Karpas-422 (cell line): ENCODE measurements at regions not wholly inside any gene's neighbourhood (a gene's known extent, or its start where the extent isn't known, plus 50 kb on each side); places are given as distances from the start of the nearest gene placed in this dataset.

Source experiments
- DNase-seq: peaks from one replicate; pipeline ENCODE4 v3.0.0-alpha.2; 2015
- H2AFZ ChIP-seq: fragments of 200-600 bp; sonication (generic); 2 replicates; pipeline ENCODE4 v1.6.1; 2014; ENCODE audit warnings: antibody characterized with exemption, low read length, mixed read lengths
- H3K27ac ChIP-seq: fragments of 200-600 bp; sonication (generic); 2 replicates; pipeline ENCODE4 v1.5.1; 2014; ENCODE audit warnings: mild to moderate bottlenecking, low read length, moderate library complexity
- H3K27me3 ChIP-seq: fragments of 200-600 bp; sonication (generic); 2 replicates; pipeline ENCODE4 v1.6.1; 2014; ENCODE audit warnings: low read length, mixed read lengths
- H3K36me3 ChIP-seq: fragments of 200-600 bp; sonication (generic); 2 replicates; pipeline ENCODE4 v1.6.1; 2014; ENCODE audit warnings: low read length, mixed read lengths; ENCODE audit not compliant: insufficient read depth
- H3K4me1 ChIP-seq: fragments of 200-600 bp; sonication (generic); 2 replicates; pipeline ENCODE4 v1.6.1; 2014; ENCODE audit warnings: mild to moderate bottlenecking, low read length, mixed read lengths
- H3K4me2 ChIP-seq: fragments of 200-600 bp; sonication (generic); 2 replicates; pipeline ENCODE4 v1.6.1; 2014; ENCODE audit warnings: low read length, low read depth, mild to moderate bottlenecking; ENCODE audit not compliant: poor library complexity, severe bottlenecking
- H3K4me3 ChIP-seq: fragments of 200-600 bp; sonication (generic); 2 replicates; pipeline ENCODE4 v1.5.1; 2014; ENCODE audit warnings: mild to moderate bottlenecking, antibody characterized with exemption, low read length, mixed read lengths
- H3K79me2 ChIP-seq: fragments of 200-600 bp; sonication (generic); 2 replicates; pipeline ENCODE4 v1.6.1; 2014; ENCODE audit warnings: mild to moderate bottlenecking, low read length, mixed read lengths
- H3K9ac ChIP-seq: fragments of 200-600 bp; sonication (generic); 2 replicates; pipeline ENCODE4 v1.6.0; 2014; ENCODE audit warnings: low read length
- H3K9me2 ChIP-seq: fragments of 200-600 bp; sonication (generic), shearing (Covaris generic); replicated peaks from 2 replicates; pipeline ENCODE4 v1.6.0; 2014; ENCODE audit warnings: mild to moderate bottlenecking, low read length, moderate library complexity; ENCODE audit not compliant: insufficient read depth
- H3K9me3 ChIP-seq: fragments of 300-700, 200-600 bp; sonication (generic); 2 replicates; pipeline ENCODE4 v1.6.1; 2014; ENCODE audit warnings: low read length, mixed read lengths
- H4K20me1 ChIP-seq: fragments of 200-600 bp; sonication (generic); 2 replicates; pipeline ENCODE4 v1.6.1; 2014; ENCODE audit warnings: mild to moderate bottlenecking, antibody characterized with exemption, low read length, low read depth; ENCODE audit not compliant: insufficient read depth

GRCh38 chr12:66035288-66035966 is 95.1 kb downstream of the LLPH start:
- Histone ChIP-seq H3K79me2 (no peaks in the 10 kb centered on the region), H3K27me3 (no peaks in the 10 kb centered on the region), H3K4me1 (no peaks in the 10 kb centered on the region), H3K9me3 (no peaks in the 10 kb centered on the region), H3K9ac (no peak overlapping the region), H2AFZ (no peak overlapping the region), H3K27ac (no peak overlapping the region), H3K4me2 (no peak overlapping the region), H3K9me2 (no peaks in the 10 kb centered on the region), H3K4me3 (no peak overlapping the region), H4K20me1 (no peaks in the 10 kb centered on the region), H3K36me3 (no peaks in the 10 kb centered on the region)
- DNase-seq = peak; percentile 80

GRCh38 chr12:66033151-66033550 is 97.4 kb downstream of the LLPH start:
- H3K4me2 ChIP-seq = no peak overlapping the region
- no peaks in the 10 kb centered on the region for H4K20me1 ChIP-seq
- no peak overlapping the region for H3K27ac ChIP-seq
- H3K4me1 ChIP-seq = no peaks in the 10 kb centered on the region
- no peak for DNase-seq
- no peaks in the 10 kb centered on the region for H3K9me2 ChIP-seq
- H3K4me3 ChIP-seq = no peak overlapping the region
- H3K27me3 ChIP-seq = no peaks in the 10 kb centered on the region
- H3K36me3 ChIP-seq = no peaks in the 10 kb centered on the region
- no peaks in the 10 kb centered on the region for H3K9me3 ChIP-seq
- H3K79me2 ChIP-seq = no peaks in the 10 kb centered on the region
- H3K9ac ChIP-seq = no peak overlapping the region
- H2AFZ ChIP-seq = no peak overlapping the region

DNA sequence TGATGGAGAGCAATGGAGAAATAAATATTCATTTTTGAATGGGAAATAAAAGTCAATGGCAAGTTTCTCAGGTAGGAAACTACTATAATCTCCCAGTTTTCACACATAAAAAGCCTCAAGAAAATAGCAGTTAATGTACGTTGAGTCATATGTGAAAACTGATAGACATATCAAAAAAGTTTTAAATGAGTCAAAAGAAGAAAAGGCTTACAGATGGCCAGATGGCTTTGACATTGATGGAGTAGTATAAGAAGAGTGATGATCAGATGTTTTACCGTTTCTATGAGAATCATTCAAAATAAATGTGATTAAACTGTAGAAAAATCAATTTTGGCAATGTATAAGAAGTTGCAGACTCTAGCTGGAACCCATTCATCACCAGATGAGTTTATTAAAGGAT is 97.8 kb downstream of the LLPH start:
- no peak overlapping the region for H3K4me3 ChIP-seq
- no peak overlapping the region for H2AFZ ChIP-seq
- no peaks in the 10 kb centered on the region for H3K9me3 ChIP-seq
- no peak overlapping the region for H3K9ac ChIP-seq
- H3K9me2 ChIP-seq = no peaks in the 10 kb centered on the region
- H3K27me3 ChIP-seq = no peaks in the 10 kb centered on the region
- H3K36me3 ChIP-seq = no peaks in the 10 kb centered on the region
- no peaks in the 10 kb centered on the region for H4K20me1 ChIP-seq
- no peak overlapping the region for H3K27ac ChIP-seq
- no peak overlapping the region for H3K4me2 ChIP-seq
- no peaks in the 10 kb centered on the region for H3K4me1 ChIP-seq
- no peaks in the 10 kb centered on the region for H3K79me2 ChIP-seq
- no peak for DNase-seq

GRCh38 chr12:66030217-66030781 is 100.3 kb downstream of the LLPH start:
- H2AFZ ChIP-seq = no peak overlapping the region
- no peaks in the 10 kb centered on the region for H3K36me3 ChIP-seq
- no peaks in the 10 kb centered on the region for H3K4me1 ChIP-seq
- no peak overlapping the region for H3K9ac ChIP-seq
- H3K9me3 ChIP-seq = no peaks in the 10 kb centered on the region
- H3K27me3 ChIP-seq = no peaks in the 10 kb centered on the region
- H4K20me1 ChIP-seq = no peaks in the 10 kb centered on the region
- H3K4me2 ChIP-seq = no peak overlapping the region
- H3K27ac ChIP-seq = no peak overlapping the region
- no peaks in the 10 kb centered on the region for H3K79me2 ChIP-seq
- no peak for DNase-seq
- no peaks in the 10 kb centered on the region for H3K9me2 ChIP-seq
- no peak overlapping the region for H3K4me3 ChIP-seq

DNA sequence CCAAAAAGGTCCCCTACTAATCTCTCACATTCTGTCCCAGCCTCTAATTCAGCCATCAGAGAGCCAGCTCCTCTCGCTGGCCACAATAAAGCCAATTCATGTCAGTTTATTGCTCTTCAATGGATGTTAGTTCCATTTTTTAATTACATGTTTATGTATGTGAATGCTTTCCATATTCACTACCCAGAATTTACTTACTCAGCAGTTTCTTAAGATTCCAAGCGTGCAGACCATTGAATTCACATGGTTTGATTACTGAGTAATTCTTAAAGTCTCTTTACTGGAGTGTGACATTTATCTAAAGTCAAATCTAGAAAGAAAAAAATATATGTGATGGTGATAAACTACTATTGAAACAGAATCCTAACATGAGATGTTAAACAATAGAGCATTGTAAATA is 102.2 kb downstream of the LLPH start:
- Histone ChIP-seq H3K4me3 (no peak overlapping the region), H3K4me1 (no peaks in the 10 kb centered on the region), H3K36me3 (no peaks in the 10 kb centered on the region), H4K20me1 (no peaks in the 10 kb centered on the region), H3K27ac (no peak overlapping the region), H3K79me2 (no peaks in the 10 kb centered on the region), H2AFZ (no peak overlapping the region), H3K9me2 (no peaks in the 10 kb centered on the region), H3K9me3 (no peaks in the 10 kb centered on the region), H3K27me3 (no peaks in the 10 kb centered on the region), H3K9ac (no peak overlapping the region), H3K4me2 (no peak overlapping the region)
- DNase-seq = no peak

- Histone ChIP-seq H3K9me3 (no peaks in the 10 kb centered on the region), H3K9ac (no peak overlapping the region), H3K27ac (no peak overlapping the region), H3K9me2 (no peaks in the 10 kb centered on the region), H3K4me1 (no peaks in the 10 kb centered on the region), H3K36me3 (no peaks in the 10 kb centered on the region), H3K79me2 (no peaks in the 10 kb centered on the region), H3K27me3 (no peaks in the 10 kb centered on the region), H3K4me3 (no peak overlapping the region), H3K4me2 (no peak overlapping the region), H4K20me1 (no peaks in the 10 kb centered on the region), H2AFZ (no peak overlapping the region)
- no peak for DNase-seq
Observed at GRCh38 chr12:66025477-66025876, 105.1 kb downstream of the LLPH start.

DNA sequence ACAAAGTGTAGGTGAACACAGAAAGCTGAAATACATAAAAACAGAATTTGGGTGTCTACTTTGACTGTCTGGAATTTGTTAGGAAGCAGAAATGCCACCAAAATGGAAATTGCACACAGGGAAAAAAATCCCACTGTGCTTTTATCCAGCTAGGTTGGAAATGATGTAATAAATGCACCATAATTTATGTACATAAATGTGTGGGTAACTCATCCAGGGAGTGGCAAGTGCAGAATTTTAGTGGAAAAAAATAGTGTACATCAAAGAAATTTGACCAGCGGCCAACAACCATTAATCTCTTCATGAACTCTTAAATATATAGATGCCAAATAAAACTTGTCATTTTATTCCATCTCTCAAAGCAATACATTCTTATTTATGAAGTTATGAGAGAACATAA is 105.6 kb downstream of the LLPH start:
- no peaks in the 10 kb centered on the region for H3K79me2 ChIP-seq
- H2AFZ ChIP-seq = no peak overlapping the region
- no peak overlapping the region for H3K4me2 ChIP-seq
- no peaks in the 10 kb centered on the region for H4K20me1 ChIP-seq
- H3K4me3 ChIP-seq = no peak overlapping the region
- no peak overlapping the region for H3K27ac ChIP-seq
- no peak overlapping the region for H3K9ac ChIP-seq
- no peaks in the 10 kb centered on the region for H3K9me2 ChIP-seq
- no peaks in the 10 kb centered on the region for H3K27me3 ChIP-seq
- H3K36me3 ChIP-seq = no peaks in the 10 kb centered on the region
- DNase-seq = no peak
- no peaks in the 10 kb centered on the region for H3K9me3 ChIP-seq
- H3K4me1 ChIP-seq = no peaks in the 10 kb centered on the region

DNA sequence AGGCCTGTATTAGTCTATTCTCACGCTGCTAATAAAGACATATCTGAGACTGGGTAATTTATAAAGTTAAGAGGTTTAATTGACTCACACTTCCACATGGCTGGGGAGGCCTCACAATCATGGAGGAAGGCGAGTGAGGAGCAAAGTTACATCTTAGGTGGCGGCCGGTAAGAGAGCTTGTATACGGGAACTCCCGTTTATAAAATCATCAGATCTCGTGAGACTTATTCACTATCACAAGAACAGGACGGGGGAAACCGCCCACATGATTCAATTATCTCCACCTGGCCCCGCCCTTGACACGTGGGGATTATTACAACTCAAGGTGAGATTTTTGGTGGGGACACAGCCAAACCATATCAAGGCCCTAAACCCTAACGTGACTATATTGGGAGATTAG is 110.1 kb downstream of the LLPH start:
- Histone ChIP-seq H3K4me3 (no peak overlapping the region), H3K9me2 (no peaks in the 10 kb centered on the region), H3K9me3 (no peaks in the 10 kb centered on the region), H3K27ac (no peak overlapping the region), H3K4me2 (no peak overlapping the region), H4K20me1 (no peaks in the 10 kb centered on the region), H3K27me3 (no peaks in the 10 kb centered on the region), H3K79me2 (no peaks in the 10 kb centered on the region), H3K4me1 (no peaks in the 10 kb centered on the region), H2AFZ (no peak overlapping the region), H3K9ac (no peak overlapping the region), H3K36me3 (no peaks in the 10 kb centered on the region)
- DNase-seq = no peak
